Endothelial cell of hepatic sinusoid (primary cell): ENCODE measurements at regions not wholly inside any gene's neighbourhood (a gene's known extent, or its start where the extent isn't known, plus 50 kb on each side); places are given as distances from the start of the nearest gene placed in this dataset.

Experiments
- in situ Hi-C: cut with HindIII; loops from 2 replicates; pipeline ENCODE4 v1.10.0; 2017; ENCODE audit warnings: low sequenced_read_pairs

GRCh38 chr18:28647961-28648360 lies 471.0 kb upstream of the CDH2 start:
- in situ Hi-C loops = no loop called here

DNA sequence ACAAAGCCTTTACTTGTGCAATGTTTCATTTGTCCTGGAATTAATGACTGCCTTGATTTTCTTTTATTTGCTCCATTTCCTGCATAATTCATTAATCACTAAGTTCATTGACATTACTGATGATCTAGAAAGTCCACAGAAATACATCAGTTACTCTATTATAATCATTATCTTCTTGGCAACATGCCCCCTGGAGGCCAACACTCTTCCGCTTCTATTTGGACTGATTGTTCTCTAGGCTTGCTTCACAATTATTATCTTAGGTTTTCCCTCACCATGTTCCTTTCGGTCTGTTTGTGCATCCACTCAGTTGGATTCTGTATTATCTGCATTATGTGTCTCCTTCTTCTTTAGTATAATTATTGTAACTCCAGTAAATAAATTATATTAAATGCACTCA lies 461.0 kb upstream of the CDH2 start:
- in situ Hi-C loops = no loop called here

- in situ Hi-C loops = no loop called here
Measured at GRCh38 chr18:28635530-28635929, 458.6 kb upstream of the CDH2 start.

DNA sequence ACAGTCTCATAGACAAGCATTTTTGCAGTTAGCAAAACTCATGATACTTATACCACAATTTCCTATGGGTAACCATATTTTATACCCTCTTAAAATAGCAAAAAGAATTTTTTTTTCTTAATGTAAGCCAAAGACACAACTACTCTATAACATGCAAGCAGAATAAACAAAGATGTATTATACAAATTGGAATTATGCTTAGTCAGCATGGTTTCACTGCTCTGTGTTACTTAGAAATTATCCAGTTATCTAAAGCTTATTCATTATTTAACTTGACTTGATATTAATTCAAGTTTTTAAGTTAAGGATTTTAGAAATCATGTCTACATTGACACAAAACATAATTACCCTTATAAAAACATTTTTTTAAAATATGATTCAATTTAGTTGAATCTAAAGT lies 449.8 kb upstream of the CDH2 start:
- in situ Hi-C loops = no loop called here

- in situ Hi-C loops = no loop called here
Measured at GRCh38 chr18:28607991-28608390, 431.1 kb upstream of the CDH2 start.

DNA sequence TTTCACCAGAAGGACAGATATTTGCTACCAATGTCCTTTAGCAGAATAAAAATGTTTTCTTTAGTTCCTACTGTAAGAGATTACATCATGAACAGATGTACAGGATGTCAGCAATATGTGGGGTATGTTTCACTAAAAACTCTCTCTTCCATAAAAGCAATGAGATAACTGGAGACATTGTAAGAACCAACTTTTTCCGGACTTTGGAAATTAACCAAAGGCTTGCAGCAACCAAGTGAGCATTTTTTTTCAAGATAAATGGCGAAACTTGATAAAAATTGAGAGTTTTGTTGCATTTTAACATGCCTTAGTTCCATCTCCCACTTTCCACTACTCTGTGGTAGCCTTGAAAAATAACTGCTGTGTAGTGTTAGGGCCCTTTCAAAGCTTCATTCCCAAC lies 429.8 kb upstream of the CDH2 start:
- in situ Hi-C loops = no loop called here

DNA sequence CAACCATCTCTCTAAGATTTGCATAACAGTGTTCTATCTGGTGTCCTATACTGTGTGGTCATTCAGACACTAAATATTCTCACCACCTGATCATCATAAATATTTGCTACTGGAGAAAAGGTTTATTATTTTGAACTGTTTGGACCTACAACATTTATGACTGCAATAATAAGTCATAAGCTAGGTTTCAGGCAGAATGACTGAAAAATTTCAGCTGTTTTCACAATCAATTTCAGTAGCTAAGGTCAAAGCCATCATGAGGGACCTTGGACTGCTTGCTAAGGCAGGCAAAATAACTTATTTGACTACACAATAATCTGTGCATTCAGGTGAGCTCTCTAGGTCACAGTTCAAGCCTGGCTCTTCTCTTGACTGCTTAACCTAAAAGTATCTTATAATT lies 425.5 kb upstream of the CDH2 start:
- in situ Hi-C loops = no loop called here

DNA sequence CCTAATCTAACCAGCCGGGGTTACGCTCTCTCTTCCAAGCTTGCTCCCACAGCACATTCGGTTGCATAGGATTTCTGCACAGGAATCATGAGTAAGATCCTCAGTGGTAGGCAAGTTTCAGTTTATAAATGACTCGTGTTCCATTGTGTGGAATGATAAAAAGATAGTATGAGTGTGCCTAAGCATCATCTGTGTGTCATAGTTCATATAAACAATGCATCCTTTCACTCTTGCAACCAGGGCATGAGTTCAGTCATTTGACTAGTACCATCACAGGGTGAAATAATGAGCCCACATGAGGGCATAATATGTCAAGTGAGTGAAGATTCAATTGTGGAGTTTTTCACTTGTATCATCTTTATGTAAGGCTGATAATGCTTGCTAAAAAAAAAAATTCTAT lies 417.1 kb upstream of the CDH2 start:
- in situ Hi-C loops = no loop called here

DNA sequence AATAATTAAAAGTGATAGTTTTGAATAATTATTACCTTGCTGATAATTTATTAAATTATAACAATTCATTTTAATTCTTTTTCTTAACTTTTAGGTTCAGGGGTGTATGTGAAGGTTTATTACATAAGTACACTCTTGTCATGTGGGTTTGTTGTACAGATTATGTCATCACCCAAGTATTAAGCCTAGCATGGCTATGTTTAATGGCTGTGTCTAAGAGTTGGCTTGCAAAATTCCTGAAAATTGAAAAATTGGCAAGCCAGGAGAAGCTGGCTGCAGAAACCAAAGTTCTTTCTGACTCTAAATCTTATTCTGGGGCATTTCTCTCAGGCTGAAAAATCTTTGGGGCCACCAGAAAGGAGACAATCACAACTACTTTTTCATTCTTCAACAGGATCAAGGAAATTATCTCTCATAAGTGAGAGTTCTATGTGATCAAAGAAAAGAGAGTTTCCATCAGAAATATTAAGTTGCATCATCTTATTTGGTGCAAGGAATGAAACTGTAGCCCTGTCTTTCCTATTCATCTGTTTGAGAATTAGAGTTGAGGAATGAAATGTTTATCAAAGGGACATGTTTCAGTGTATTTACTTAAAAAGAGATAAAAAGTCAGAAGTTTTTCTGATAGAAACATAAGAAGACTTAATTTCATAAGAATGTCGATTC lies 412.1 kb upstream of the CDH2 start:
- in situ Hi-C loops = no loop called here

- in situ Hi-C loops = no loop called here
Measured at GRCh38 chr18:28584731-28585130, 407.8 kb upstream of the CDH2 start.

DNA sequence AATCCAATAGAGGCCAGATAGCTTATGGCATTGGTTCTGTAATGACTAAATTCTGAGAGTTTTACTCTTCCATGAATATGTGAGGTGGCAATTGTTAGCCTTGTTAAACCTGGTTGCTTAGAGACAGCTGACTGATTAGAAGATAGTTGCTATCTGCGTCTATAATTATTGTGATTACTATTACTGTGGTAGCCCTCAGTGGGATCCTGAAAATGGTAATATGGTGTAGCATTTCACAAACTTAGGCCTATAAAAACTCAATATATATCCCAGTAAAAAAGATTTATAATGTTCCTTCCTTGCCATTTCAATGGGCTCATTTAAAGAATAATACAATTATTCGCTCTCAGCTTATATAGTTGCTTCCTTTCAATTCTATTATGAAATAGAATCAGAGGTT lies 405.8 kb upstream of the CDH2 start:
- in situ Hi-C loops = no loop called here

DNA sequence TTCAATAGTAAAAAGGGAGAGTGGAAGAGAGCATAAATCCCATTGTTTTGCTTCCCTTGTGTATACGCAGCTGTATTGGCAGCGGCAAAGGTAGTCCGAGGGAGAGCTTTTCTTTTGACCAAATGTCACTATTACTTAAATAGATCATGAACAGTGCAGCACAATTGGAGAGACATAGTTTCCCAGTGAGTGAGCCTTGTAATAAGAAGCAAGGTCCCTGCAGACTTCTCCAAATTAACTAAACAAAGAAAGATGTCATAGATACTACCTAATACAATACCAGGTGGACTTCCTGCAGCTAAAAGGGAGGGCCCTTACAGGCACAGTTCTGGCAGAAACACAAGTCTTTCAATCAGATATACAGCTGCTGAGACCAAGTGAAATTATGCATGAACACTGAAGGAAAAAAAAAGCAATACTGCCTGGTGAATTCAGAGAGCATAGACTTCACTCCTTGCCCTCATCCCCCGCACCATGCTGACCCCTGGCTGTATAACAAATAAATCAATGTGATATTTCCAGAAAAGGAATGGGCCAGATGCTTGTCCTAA lies 404.7 kb upstream of the CDH2 start:
- in situ Hi-C loops = no loop called here

DNA sequence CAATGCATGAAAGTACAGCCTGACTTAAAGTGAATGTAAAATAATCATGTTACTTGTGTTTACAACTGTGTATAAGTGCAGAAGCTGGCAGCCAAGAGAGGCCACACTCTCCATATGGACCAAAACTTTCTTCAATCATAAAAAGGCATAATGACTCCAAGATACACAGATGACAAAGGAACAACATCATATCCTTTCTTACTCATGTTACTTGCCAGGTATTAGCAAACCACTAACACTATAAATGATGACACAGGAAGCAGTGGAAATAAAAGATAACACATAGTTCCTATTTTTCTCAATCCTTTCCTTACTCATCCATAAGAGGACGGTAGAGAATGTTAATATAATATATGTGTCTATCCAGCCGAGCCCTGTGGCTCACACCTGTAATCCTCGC lies 400.0 kb upstream of the CDH2 start:
- in situ Hi-C loops = no loop called here

DNA sequence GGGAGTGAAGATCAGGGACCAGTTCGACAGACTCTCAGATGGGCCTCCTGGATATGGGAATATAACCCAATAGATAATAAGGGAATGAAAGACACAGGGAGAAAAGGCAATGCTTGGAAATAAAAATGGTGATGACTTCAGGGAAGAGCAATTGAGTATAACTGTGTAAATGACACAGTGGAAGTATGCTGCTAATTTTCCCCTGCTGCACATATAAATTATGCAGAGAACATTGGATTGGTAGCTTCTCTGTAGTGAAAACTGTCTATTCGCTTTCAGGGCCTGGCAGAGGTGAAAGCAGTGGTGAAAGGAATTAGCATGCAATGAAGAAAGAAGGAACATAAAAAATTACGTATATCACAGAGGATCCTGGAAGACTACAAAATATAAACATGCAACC lies 398.2 kb upstream of the CDH2 start:
- in situ Hi-C loops = no loop called here

DNA sequence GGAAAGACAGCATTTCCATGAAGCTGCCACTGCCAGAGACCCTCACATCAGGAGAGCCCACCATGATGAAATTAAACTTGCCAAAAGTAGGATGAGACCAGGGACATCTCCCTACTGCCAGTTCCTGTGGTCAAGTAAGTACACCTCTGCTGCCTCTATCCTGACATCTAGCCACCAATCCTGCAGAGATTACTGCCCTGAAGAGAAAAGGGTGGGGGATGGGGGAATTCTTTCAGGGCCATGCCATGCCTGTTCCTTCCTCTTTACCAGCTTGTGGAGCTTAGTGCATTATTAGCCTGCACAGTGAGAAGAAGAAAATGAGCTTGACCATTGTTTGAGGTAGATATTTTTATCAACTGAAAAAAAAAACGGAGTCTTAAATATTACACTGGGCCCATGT lies 397.2 kb upstream of the CDH2 start:
- in situ Hi-C loops = no loop called here

- in situ Hi-C loops = no loop called here
Measured at GRCh38 chr18:28571929-28572328, 395.0 kb upstream of the CDH2 start.

DNA sequence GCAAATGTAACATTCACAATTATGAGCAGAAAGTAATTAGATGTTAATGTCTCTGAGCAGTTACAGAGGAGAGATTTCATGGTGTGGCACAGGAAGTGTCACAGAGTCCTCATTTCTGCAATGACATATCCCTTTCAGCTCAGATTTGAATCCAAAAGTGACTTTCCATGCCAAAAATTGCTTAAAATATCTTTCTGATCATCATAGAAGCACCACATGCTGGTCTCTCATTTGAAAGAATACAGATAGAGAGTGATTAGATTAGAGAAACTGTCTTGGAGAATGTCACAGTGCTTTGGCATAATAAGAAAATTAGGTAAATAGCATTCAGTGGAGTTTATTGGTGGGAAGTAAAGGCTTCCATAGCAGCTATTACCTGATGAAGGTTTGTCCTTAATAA lies 383.4 kb upstream of the CDH2 start:
- in situ Hi-C loops = no loop called here

DNA sequence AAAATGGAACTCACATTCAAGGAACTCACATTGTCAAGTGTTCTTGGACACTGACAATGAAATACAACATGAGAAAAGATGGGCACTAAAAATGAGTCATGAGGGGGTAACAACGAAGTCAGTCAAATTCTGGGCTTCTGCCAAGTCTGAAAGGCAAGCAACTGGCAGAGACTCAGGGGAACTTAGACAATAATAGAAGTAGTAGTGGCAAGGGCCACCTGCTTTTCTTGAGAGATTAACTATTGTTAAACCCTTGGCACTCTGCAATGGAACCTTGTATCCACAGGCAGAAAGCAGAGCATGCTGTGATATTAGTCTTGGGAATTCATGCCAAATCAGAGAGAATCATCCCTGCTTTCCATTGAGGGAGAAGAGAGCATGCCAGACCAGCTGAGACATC lies 382.6 kb upstream of the CDH2 start:
- in situ Hi-C loops = no loop called here

DNA sequence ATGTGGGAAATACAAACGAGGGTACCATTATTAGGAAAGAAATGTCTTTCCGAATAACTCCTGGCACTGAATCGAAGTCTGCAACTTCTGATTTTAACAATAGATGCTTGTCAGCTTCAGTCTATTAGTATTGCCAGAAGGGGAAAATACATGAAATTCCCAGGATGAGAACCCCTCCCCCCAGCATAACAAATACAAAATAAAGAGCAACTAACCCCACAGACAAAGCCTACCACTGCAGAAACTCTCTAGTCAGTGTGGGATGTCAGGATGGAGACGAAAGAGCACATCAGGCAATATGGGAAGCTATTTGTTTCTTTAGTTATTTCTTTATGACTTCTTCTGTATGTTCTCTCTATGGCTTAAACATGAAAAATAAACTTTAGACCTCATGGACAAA lies 365.0 kb upstream of the CDH2 start:
- in situ Hi-C loops = no loop called here

DNA sequence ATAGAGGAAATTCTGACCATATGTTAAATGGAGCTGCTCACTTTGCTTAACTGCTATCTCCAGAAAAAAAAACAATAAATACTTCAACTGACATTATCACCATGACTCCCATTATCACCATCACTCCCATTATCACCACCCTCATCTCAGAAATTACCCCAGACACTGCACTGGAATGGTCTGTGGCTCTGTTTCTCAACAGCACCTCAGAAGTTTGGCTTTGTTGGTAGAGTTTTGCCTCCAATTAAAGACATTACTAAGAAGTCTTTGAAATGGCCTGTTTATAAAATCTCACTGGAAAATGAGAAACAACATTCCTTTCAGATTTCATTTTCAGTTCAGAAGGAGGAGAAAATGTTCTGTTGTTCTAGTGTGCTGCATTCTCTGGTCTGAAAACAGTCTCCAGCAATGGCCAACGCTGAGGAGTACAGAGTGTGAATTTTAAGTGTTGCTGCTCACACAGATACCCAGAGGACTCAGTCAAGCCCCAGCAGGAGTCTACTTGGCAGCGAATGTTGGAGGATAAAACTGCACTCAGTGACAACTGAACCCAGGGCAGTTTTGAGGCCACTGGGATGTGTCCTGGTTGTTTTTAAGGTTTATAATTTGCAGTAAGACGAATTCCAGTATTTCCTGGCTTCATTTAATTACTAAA lies 364.5 kb upstream of the CDH2 start:
- in situ Hi-C loops = no loop called here

GRCh38 chr18:28529644-28530043 lies 352.7 kb upstream of the CDH2 start:
- in situ Hi-C loops = no loop called here

GRCh38 chr18:28526196-28526595 lies 349.3 kb upstream of the CDH2 start:
- in situ Hi-C loops = no loop called here
